ENCODE measurements at regions not wholly inside any gene's neighbourhood (a gene's known extent, or its start where the extent isn't known, plus 50 kb on each side); places are given as distances from the start of the nearest gene placed in this dataset.
"Not testable (repeated sequence)": the region's sequence is repeated elsewhere in the genome, so short reads cannot be mapped to it uniquely, and the experiment has no call there.

GRCh38 chr1:72526926-72527325 lies 244.6 kb upstream of the NEGR1 start:
- no peak for DNase-seq
- ATAC-seq, result no peak

DNA sequence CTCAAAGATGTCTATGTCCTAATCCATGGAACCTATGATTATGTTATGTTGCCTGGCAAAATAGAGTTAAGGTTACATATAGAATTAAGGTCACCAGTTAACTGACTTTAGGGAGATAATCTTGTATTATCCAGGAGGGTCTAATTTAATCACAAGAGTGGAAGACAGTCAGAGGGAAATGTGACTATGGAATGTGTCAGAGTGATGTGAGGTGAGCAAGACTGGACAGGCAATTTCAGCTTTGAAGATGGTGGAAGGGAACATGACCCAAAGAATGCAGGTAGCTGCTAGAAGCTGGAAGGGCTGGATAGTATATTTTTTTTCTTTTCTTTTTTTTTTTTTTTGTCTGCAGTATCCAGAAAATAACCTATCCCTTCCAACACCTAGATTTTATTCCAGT lies 241.7 kb upstream of the NEGR1 start:
- DNase-seq (no peak), ATAC-seq (no peak)

DNA sequence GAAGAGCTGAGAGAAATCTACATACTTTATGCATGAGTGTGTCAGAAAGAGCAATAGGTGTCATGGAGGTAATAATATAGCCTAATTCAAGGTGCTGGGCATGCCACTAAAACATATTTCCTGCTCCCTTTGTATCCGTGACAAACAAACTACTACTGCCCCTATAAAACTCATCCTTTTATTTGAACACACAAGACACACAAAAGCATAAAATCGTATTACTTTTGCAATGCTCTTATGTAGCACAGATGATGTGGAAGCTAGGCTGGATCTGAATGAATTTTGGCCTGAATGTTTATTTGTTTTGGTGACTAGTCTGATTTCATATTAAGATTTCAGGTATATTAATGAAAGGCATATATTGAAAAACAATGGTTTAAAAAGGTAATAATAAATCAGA lies 239.3 kb upstream of the NEGR1 start:
- DNase-seq (no peak), ATAC-seq (no peak)

DNA sequence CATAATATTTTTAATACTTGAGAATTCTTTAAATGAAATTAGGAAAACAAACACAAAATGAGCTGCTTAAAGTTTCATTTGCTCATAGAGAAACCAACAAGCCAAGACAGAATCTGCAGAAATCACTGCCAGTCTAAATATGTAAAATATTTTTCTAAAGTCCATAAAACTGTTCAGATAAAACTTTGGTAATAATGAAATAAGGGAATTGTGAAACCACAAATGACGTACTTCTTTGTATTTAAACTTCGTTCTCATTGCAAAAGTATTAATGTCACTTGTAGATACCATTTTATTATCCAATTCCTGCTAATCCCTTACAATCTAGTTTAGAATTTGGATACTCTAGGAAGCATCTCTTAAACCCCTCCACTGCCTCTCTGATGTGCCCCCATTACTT lies 234.5 kb upstream of the NEGR1 start:
- DNase-seq, result no peak
- ATAC-seq, result no peak

GRCh38 chr1:72516264-72516663 lies 233.9 kb upstream of the NEGR1 start:
- no peak for DNase-seq
- ATAC-seq, result no peak

DNA sequence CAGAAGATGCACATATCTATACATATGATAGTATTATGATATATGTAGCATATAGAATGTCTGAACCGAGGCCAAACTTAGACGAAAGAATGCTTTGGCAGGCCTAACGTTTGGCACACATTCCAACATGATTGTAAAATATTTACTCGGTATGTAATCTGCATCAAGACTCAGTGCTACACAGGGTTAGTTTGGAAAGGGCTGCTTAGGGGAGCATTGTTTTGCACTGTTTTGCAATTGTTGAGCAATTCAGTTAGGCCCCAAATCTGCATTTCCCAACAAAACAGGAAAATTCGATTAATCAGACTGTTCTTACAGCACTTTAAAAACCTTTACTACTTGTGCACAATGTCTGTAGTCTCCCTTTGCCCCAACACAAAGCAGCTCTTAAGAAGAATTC lies 216.0 kb upstream of the NEGR1 start:
- no peak for DNase-seq

GRCh38 chr1:72489801-72490200 lies 207.5 kb upstream of the NEGR1 start:
- ATAC-seq (no peak), DNase-seq (no peak)

More for the DNA sequence above, 216.0 kb upstream of the NEGR1 start:
- ATAC-seq, result no peak

- ATAC-seq (no peak), DNase-seq (no peak)
Measured at GRCh38 chr1:72485801-72486200, 203.5 kb upstream of the NEGR1 start.

DNA sequence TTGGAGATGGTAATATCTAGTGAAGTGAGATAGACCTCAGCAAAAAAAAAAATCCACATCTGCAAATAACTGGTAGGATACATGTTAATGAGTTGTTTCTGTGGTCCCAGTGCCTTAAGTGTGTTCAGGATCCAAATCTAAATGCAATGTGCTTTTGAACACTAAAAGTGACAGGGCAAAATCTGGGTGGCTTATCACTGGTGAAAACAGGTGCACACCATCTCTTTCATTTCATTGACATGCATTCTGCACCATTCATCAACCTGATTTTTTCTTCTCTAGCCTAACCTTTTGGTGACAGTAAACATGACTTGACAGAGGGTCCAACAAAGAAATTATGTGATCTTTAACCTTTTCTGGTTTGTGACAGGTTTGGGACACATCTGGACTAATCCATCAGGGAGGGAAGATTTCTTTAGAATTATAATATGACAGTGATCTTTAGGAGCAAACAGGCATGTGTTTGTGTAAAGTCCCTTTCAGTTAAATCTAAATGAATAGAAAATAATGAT lies 201.6 kb upstream of the NEGR1 start:
- DNase-seq, result no peak
- ATAC-seq, result no peak

- DNase-seq, result no peak
- no peak for ATAC-seq
Measured at GRCh38 chr1:72482736-72483413, 200.5 kb upstream of the NEGR1 start.

- DNase-seq (no peak), ATAC-seq (no peak)
Measured at GRCh38 chr1:72481420-72481970, 199.2 kb upstream of the NEGR1 start.

- ATAC-seq (no peak), DNase-seq (no peak)
Measured at GRCh38 chr1:72466376-72466775, 184.0 kb upstream of the NEGR1 start.

DNA sequence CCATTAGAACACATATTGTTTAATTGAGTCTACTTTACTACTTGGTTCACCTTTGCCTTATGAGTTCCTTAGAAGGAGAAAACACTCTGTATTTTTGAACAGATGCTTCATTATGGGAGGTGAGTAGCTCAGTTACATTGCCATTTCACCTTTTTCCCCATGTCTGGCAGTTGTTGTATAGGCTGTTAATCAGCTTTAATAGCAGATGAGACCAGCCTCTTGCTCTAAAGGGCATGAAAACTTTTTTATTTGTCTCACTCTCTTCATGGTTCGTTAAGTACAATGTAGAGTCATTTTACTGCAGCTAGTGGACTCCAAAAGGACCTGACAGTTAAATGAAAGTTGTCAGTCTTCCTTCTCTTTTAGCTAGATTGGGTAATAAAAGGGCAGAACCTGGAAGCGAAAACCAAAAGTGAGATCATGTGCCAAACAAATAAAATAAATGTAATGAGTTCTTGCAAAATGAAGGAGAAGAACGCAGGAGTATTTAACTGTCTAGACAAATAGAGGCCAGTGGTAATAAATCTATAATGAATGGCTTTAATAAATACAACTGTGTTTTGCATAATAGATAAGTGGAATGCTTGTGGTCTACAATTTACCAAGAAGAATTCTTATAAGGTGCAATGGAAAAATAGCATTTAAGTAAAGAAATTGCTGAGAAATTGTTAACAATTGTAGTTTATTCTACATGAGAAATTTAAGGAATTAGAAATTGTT lies 180.0 kb upstream of the NEGR1 start:
- DNase-seq (no peak), ATAC-seq (no peak)

- ATAC-seq (no peak), DNase-seq (no peak)
Measured at GRCh38 chr1:72442262-72442661, 159.9 kb upstream of the NEGR1 start.

DNA sequence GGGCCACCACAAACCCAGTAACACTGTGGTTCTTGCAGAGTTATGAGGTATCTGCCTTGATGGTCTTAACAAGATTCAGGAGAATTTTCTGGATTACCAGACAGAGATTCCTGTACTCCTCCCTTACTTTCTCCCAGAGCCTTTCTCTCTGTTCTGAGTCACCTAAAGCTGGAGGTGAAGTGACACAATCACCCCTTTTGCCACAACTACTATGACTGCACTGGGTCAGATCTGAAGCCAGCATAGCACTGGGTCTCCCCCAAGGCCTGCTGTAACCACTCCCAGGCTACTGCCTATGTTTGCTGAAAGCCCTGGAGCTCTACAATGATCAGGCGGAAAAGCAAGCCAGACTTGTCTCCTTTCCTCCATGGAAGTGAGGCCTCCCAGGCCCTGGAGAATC lies 156.7 kb upstream of the NEGR1 start:
- no peak for ATAC-seq
- no peak for DNase-seq

DNA sequence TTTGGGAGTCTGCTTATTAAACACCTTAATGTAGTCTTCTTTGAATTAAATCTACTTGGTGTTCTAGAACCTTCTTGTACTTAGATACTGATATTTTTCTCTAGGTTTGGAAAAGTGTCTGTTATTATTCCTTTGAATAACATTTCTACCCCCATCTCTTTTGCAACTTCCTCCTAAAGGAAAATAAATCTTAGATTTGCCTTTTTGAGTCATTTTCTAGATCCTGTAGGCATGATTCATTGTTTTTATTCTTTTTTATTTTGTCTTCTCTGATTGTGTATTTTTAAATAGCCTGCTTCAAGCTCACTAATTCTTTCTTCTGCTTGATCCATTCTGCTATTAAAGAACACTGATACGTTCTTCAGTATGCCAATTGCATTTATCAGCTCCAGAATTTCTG lies 155.9 kb upstream of the NEGR1 start:
- ATAC-seq (no peak), DNase-seq (no peak)

DNA sequence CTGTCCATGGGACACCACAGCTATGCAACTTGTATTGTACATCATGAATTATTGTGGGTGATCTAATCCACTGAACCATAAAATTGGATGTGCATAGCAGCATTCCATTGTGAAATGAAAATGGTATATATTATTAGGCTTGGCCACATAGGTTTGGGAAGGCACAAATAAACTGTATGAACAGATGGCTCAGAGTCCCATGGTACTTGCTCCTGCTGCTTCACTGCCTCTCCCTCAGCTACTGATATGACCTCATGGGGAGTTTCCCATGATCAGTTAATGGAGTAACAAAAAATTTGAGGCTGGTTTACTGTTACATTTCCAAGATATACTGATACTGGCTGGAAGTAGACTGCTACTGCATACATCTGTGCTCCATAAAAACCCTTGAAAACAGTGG lies 152.7 kb upstream of the NEGR1 start:
- DNase-seq (no peak), ATAC-seq (no peak)

- DNase-seq (no peak), ATAC-seq (no peak)
Measured at GRCh38 chr1:72434070-72434469, 151.7 kb upstream of the NEGR1 start.

DNA sequence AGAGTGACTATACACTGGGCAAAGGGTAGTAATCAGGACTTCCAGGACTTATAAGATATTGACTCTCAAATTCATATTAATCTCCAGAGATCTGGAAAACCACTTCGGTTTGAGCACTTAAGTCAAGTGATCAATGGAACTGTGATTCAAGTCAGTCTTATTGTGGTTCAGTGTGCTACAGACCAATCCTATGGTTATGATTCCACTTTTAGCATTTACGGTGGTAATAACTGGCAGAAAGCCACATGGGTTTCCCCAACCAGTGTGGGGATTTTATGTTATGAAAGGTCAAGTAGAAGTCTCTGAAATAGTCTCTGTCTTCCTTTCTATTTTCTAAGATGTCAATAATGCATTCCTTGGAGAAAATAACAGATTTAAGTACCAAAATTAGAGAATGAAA lies 151.3 kb upstream of the NEGR1 start:
- ATAC-seq (no peak), DNase-seq (no peak)

DNA sequence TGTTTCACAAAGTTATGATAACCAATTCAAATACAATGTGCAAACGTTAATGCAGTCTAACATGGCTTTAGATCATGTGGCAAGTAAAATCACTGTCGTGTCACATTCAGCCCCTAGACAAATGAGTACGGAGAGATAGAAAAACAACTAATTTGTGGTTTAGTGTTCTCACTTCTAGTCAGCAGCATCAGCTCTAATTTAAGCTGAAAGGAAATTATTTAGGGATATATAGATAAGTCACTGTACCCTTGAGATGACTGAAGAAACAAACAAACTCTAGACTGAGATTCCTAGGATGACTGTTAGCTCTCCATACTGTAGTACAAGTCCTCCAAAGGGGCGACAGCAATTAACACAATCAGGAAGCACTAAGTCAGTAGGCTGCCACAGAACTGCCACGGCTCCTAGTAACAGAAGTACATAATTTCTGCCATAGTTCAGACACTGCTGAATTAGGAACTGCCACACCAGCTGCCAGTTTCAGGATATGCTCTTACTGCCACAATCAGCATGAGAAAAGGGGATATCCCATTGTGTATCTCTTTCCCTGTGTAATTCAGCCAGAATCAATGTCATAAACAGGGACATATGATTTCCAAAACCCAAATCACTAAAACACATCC lies 150.4 kb upstream of the NEGR1 start:
- ATAC-seq, result no peak
- no peak for DNase-seq

DNA sequence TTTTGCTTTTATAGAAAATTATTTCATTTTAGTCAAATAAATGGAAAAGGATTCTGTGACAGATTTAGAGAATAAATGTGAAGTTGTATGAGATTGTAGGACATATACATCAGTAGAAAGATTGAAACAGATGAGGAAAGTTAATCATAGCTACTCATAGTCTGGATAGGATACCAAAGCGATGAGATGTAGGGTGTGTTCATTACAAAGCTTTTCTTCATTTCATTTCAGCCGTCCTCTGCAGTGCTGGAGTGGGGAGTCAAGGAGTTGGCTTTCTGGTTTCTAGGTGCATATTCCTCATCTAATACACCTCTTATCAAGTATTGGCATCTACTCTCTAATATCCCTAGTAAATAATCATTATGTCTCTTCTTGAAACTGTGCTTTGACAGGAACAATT lies 149.5 kb upstream of the NEGR1 start:
- DNase-seq, result no peak
- no peak for ATAC-seq

GRCh38 chr1:72428276-72428675 lies 145.9 kb upstream of the NEGR1 start:
- not testable (repeated sequence) for ATAC-seq, DNase-seq

DNA sequence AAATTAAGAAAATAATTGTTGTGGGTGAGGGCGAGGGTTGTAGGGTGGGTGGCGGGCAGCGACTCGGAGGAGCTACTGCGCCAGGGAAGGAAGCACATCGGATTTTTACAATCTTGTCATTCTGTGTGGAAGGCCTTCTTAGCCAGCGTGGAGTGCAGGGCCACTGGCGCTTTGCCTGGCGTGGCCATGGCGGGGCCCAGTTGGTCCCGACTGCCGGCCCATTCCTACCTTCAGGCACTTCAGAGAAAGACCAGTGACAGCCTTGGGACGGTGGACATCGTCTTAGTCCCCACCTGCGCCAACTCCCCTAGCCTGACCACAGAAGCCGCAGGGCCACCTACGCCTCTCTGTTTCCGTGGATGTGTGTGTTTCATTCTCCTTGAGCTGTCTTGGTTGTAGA lies 136.9 kb upstream of the NEGR1 start:
- no peak for ATAC-seq
- no peak for DNase-seq

Measured in stimulated activated naive CD8-positive, alpha-beta T cell treated with anti-CD3 and anti-CD28 coated beads, Interleukin-15, Interleukin-2, amounts not matched to agents 100 U/mL and 50 U/mL, for 24 hours (primary cell).